NCI-H510A (cell line): ENCODE measurements at regions not wholly inside any gene's neighbourhood (a gene's known extent, or its start where the extent isn't known, plus 50 kb on each side); places are given as distances from the start of the nearest gene placed in this dataset.

Experiments used
- DNase-seq: peaks from one replicate; lab custom pipeline; 2025; lab: John Stamatoyannopoulos, UW

- DNase-seq = no peak
Observed at GRCh38 chr12:128138125-128138524, 128.8 kb upstream of the TMEM132C start.

- DNase-seq = no peak
Observed at GRCh38 chr12:128140551-128140950, 126.4 kb upstream of the TMEM132C start.

GRCh38 chr12:128150961-128151360 is 116.0 kb upstream of the TMEM132C start:
- DNase-seq = no peak

- DNase-seq = no peak
Observed at GRCh38 chr12:128155571-128155970, 111.4 kb upstream of the TMEM132C start.

- no peak for DNase-seq
Observed at GRCh38 chr12:128163086-128163485, 103.9 kb upstream of the TMEM132C start.

GRCh38 chr12:128164533-128164932 is 102.4 kb upstream of the TMEM132C start:
- no peak for DNase-seq

GRCh38 chr12:128165387-128165786 is 101.6 kb upstream of the TMEM132C start:
- no peak for DNase-seq

- no peak for DNase-seq
Observed at GRCh38 chr12:128168273-128168672, 98.7 kb upstream of the TMEM132C start.

GRCh38 chr12:128170181-128170580 is 96.8 kb upstream of the TMEM132C start:
- no peak for DNase-seq

GRCh38 chr12:128178565-128178964 is 88.4 kb upstream of the TMEM132C start:
- no peak for DNase-seq

GRCh38 chr12:128178966-128179365 is 88.0 kb upstream of the TMEM132C start:
- DNase-seq = no peak

- DNase-seq = no peak
Observed at GRCh38 chr12:128180166-128180565, 86.8 kb upstream of the TMEM132C start.

- DNase-seq = no peak
Observed at GRCh38 chr12:128190052-128190451, 76.9 kb upstream of the TMEM132C start.

- DNase-seq = peak; percentile 35
Observed at GRCh38 chr12:128190614-128191013, 76.4 kb upstream of the TMEM132C start.

- no peak for DNase-seq
Observed at GRCh38 chr12:128191380-128191779, 75.6 kb upstream of the TMEM132C start.

GRCh38 chr12:128204711-128205110 is 62.3 kb upstream of the TMEM132C start:
- no peak for DNase-seq

GRCh38 chr12:128205145-128205544 is 61.8 kb upstream of the TMEM132C start:
- DNase-seq = no peak

GRCh38 chr12:128205758-128206157 is 61.2 kb upstream of the TMEM132C start:
- no peak for DNase-seq
